IMR-90 (cell line): ENCODE measurements at regions not wholly inside any gene's neighbourhood (a gene's known extent, or its start where the extent isn't known, plus 50 kb on each side); places are given as distances from the start of the nearest gene placed in this dataset.

Experiments
- ATAC-seq: fragments of 200-7000 bp; cut with Tn5 transposase; 2 replicates; pipeline ENCODE4 v1.9.1; 2020; ENCODE audit warnings: low read depth, mild to moderate bottlenecking, moderate library complexity
- BruUV-seq: library from RNA; stranded (reverse); fragments of 400-500 nt; replicated peaks from 2 replicates; lab custom pipeline; 2021; lab: Mats Ljungman, UMichigan
- CTCF ChIA-PET: fragments of 300-600 bp; formaldehyde crosslinking; extraction: SDS; loops from one replicate; lab custom pipeline; 2021; ENCODE audit warnings: antibody characterized with exemption; lab: Yijun Ruan, JAX
- POLR2A ChIA-PET: fragments of 300-600 bp; sonication (Branson Sonifier 250); formaldehyde crosslinking; loops from one replicate; lab custom pipeline; 2022; ENCODE audit warnings: antibody characterized with exemption; ENCODE audit not compliant: unreplicated experiment; lab: Charles Lee
- DNase-seq: peaks from one replicate; pipeline ENCODE4 v3.0.0; 2013
- H2AFZ ChIP-seq: replicated peaks from 2 replicates; pipeline ENCODE3; 2013; ENCODE audit warnings: low read length, mild to moderate bottlenecking; ENCODE audit not compliant: poor library complexity
- H2AK5ac ChIP-seq: 2 replicates; pipeline ENCODE4 v1.6.1; 2013; ENCODE audit warnings: low read depth, low read length, inconsistent platforms
- H2AK9ac ChIP-seq: replicated peaks from 2 replicates; pipeline ENCODE3; 2013; ENCODE audit warnings: mild to moderate bottlenecking, low read depth, low read length, moderate library complexity; ENCODE audit not compliant: poor library complexity
- H2BK120ac ChIP-seq: 2 replicates; pipeline ENCODE4 v1.6.1; 2013; ENCODE audit warnings: low read depth, low read length, inconsistent platforms
- H2BK15ac ChIP-seq: 3 replicates; pipeline ENCODE4 v1.6.1; 2013; ENCODE audit warnings: low read depth, low read length, inconsistent platforms
- H2BK20ac ChIP-seq: 2 replicates; pipeline ENCODE4 v1.6.1; 2013; ENCODE audit warnings: low read depth, mild to moderate bottlenecking, inconsistent platforms, low read length, moderate library complexity
- H2BK5ac ChIP-seq: 2 replicates; pipeline ENCODE4 v1.6.1; 2013; ENCODE audit warnings: mild to moderate bottlenecking, low read depth, low read length, inconsistent platforms; ENCODE audit not compliant: poor library complexity, severe bottlenecking
- H3K14ac ChIP-seq: replicated peaks from 2 replicates; pipeline ENCODE4 v1.6.1; 2013; ENCODE audit warnings: low read depth, low read length, inconsistent platforms
- H3K18ac ChIP-seq: 2 replicates; pipeline ENCODE4 v1.6.1; 2013; ENCODE audit warnings: low read depth, low read length, control low read depth
- H3K23ac ChIP-seq: 2 replicates; pipeline ENCODE4 v1.6.1; 2013; ENCODE audit warnings: low read depth, low read length, inconsistent platforms
- H3K27ac ChIP-seq: 2 replicates; pipeline ENCODE4 v1.5.1; 2013; ENCODE audit warnings: mild to moderate bottlenecking, control low read depth, low read length; ENCODE audit not compliant: insufficient read depth
- H3K27me3 ChIP-seq: 2 replicates; pipeline ENCODE4 v1.6.1; 2013; ENCODE audit warnings: low read length; ENCODE audit not compliant: control insufficient read depth, insufficient read depth
- H3K36me3 ChIP-seq: 2 replicates; pipeline ENCODE4 v1.6.1; 2013; ENCODE audit warnings: low read length, mixed read lengths; ENCODE audit not compliant: control insufficient read depth, insufficient read depth
- H3K4ac ChIP-seq: 2 replicates; pipeline ENCODE4 v1.6.1; 2013; ENCODE audit warnings: low read depth, low read length, inconsistent platforms
- H3K4me1 ChIP-seq: 2 replicates; pipeline ENCODE4 v1.6.1; 2013; ENCODE audit warnings: low read length, mixed read lengths; ENCODE audit not compliant: control insufficient read depth, insufficient read depth
- H3K4me2 ChIP-seq: 2 replicates; pipeline ENCODE4 v1.6.1; 2013; ENCODE audit warnings: low read depth, mild to moderate bottlenecking, control low read depth, low read length, moderate library complexity
- H3K4me3 ChIP-seq: 2 replicates; pipeline ENCODE4 v1.5.1; 2013; ENCODE audit warnings: low read depth, mild to moderate bottlenecking, control low read depth, low read length, moderate library complexity; ENCODE audit not compliant: insufficient read depth
- H3K56ac ChIP-seq: 2 replicates; pipeline ENCODE4 v1.6.1; 2013; ENCODE audit warnings: low read length, inconsistent platforms; ENCODE audit not compliant: insufficient read depth; ENCODE audit errors: extremely low read depth
- H3K79me1 ChIP-seq, 2 experiments: 2 replicates each; pipeline ENCODE4 v1.6.1; 2013; ENCODE audit warnings: low read length in 2 of 2, inconsistent platforms in 1 of 2, low read depth in 1 of 2
- H3K9ac ChIP-seq: 2 replicates; pipeline ENCODE4 v1.6.1; 2013; ENCODE audit warnings: low read depth, low read length, control low read depth
- H3K9me1 ChIP-seq: 2 replicates; pipeline ENCODE4 v1.6.1; 2013; ENCODE audit warnings: low read length, inconsistent platforms; ENCODE audit not compliant: insufficient read depth
- H3K9me3 ChIP-seq: 2 replicates; pipeline ENCODE4 v1.6.1; 2013; ENCODE audit warnings: low read length; ENCODE audit not compliant: control insufficient read depth, insufficient read depth
- H4K20me1 ChIP-seq: 2 replicates; pipeline ENCODE4 v1.6.1; 2013; ENCODE audit warnings: low read length, inconsistent platforms; ENCODE audit not compliant: insufficient read depth
- H4K5ac ChIP-seq: 2 replicates; pipeline ENCODE4 v1.6.1; 2013; ENCODE audit warnings: mild to moderate bottlenecking, low read depth, low read length, control low read depth
- H4K8ac ChIP-seq, 2 experiments: 2 replicates each; pipeline ENCODE4 v1.6.1; 2013; ENCODE audit warnings: low read depth in 2 of 2, low read length in 2 of 2, control low read depth in 1 of 2, inconsistent platforms in 1 of 2
- H4K91ac ChIP-seq: 2 replicates; pipeline ENCODE4 v1.6.1; 2013; ENCODE audit warnings: low read depth, low read length, inconsistent platforms; ENCODE audit not compliant: insufficient read depth
- CEBPB ChIP-seq: IDR thresholded peaks from 2 replicates; pipeline ENCODE4 v1.6.1; 2012; ENCODE audit warnings: low read depth, low read length, improper control_type of control experiment
- FOS ChIP-seq: fragments of 150-350 bp; IDR thresholded peaks from 2 replicates; pipeline ENCODE4 v1.6.1; 2016; ENCODE audit warnings: low read depth, low read length
- MAFK ChIP-seq: IDR thresholded peaks from 2 replicates; pipeline ENCODE4 v1.6.1; 2012; ENCODE audit warnings: low read depth, low read length, improper control_type of control experiment
- MAZ ChIP-seq: IDR thresholded peaks from 2 replicates; pipeline ENCODE4 v1.6.1; 2012; ENCODE audit warnings: low read depth, mild to moderate bottlenecking, low read length, improper control_type of control experiment, moderate library complexity, borderline replicate concordance
- MXI1 ChIP-seq: IDR thresholded peaks from 2 replicates; pipeline ENCODE4 v1.6.1; 2012; ENCODE audit warnings: low read depth, mild to moderate bottlenecking, low read length, moderate library complexity, borderline replicate concordance
- RFX5 ChIP-seq: IDR thresholded peaks from 2 replicates; pipeline ENCODE4 v1.8.0; 2012; ENCODE audit warnings: low read depth, mild to moderate bottlenecking, low read length, moderate library complexity
- SMC3 ChIP-seq: fragments of 150-350 bp; IDR thresholded peaks from 2 replicates; pipeline ENCODE4 v1.6.1; 2016; ENCODE audit warnings: low read depth, mild to moderate bottlenecking, antibody characterized with exemption, low read length, moderate library complexity
- WGBS, 2 experiments: methylation state at CpG; one replicate each; pipeline versions ENCODE4 v1.1.5 to v1.1.7; 2013; ENCODE audit warnings: missing lambda C conversion rate in 2 of 2; ENCODE audit not compliant: insufficient read length in 1 of 2; ENCODE audit errors: extremely low coverage in 2 of 2; 5-methylcytosine and 5-hydroxymethylcytosine counted together
- dilution Hi-C: fragments of 300-500 bp; cut with HindIII; formaldehyde crosslinking; loops from one replicate; pipeline ENCODE4 v1.14.3; 2018; ENCODE audit warnings: low sequenced_read_pairs; ENCODE audit not compliant: unreplicated experiment
- in situ Hi-C: fragments of 300-500 bp; cut with MboI; formaldehyde crosslinking; loops from 3 replicates; pipeline ENCODE4 v1.14.3; 2019; ENCODE audit warnings: low sequenced_read_pairs, inconsistent platforms, mixed read lengths
- intact Hi-C: fragments of 100-400 bp; cut with micrococcal nuclease; formaldehyde crosslinking; loops from 2 replicates; pipeline ENCODE4 v1.10.0; 2022

DNA sequence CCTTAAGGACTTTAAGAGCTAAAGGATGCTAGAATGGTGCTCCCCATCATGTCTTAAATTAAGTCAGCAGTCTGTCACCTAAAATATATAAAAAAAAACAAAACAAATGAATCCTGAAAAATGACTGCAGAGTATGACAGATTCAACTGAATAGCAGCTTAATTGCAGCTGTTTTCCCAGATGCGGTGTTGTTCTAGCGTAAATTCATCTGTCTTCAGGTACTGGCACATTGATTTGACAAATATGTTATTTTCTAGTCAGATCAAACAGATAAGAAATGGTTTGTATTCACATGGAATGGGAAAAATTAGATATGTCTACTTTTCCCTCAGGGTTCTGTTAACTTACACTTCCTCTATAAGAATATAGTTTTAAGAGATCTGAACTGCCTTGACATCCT is 211.7 kb downstream of the NAF1 start:
- no peaks in the 10 kb centered on the region for H3K79me1 ChIP-seq
- H4K20me1 ChIP-seq = no peaks in the 10 kb centered on the region
- dilution Hi-C loops (no loop called here), in situ Hi-C loops (no loop called here), intact Hi-C loops (no loop called here)
- peaks cover 13% of the 10 kb centered on the region; the same call in 1 of the 2 replicates for H3K9me3 ChIP-seq
- H3K9ac ChIP-seq = no peak overlapping the region
- H3K27me3 ChIP-seq = no peaks in the 10 kb centered on the region
- ChIA-PET CTCF (no interaction called here), POLR2A (no interaction called here)
- H4K91ac ChIP-seq = no peak overlapping the region
- WGBS, 2 experiments = no CpG with 5 or more reads among the region's 2 CpGs
- no peak overlapping the region for H2BK5ac ChIP-seq
- no peak overlapping the region for H2BK120ac ChIP-seq
- H3K4me2 ChIP-seq = no peak overlapping the region
- no peak overlapping the region for H3K23ac ChIP-seq
- DNase-seq (no peak), ATAC-seq (no peak)
- no peak overlapping the region for H3K14ac ChIP-seq
- H4K5ac ChIP-seq = no peak overlapping the region
- H3K9me1 ChIP-seq = no peaks in the 10 kb centered on the region
- H3K56ac ChIP-seq = no peak overlapping the region
- H2BK15ac ChIP-seq = no peak overlapping the region
- BruUV-seq = no TSS peak
- H3K27ac ChIP-seq = no peak overlapping the region
- H2AK9ac ChIP-seq = no peak overlapping the region
- H2AFZ ChIP-seq = no peak overlapping the region
- no peaks in the 10 kb centered on the region for H3K4me1 ChIP-seq
- no peak overlapping the region for H3K18ac ChIP-seq
- H4K8ac ChIP-seq = no peak overlapping the region
- H3K4ac ChIP-seq = no peak overlapping the region
- H2AK5ac ChIP-seq = no peak overlapping the region
- no peaks in the 10 kb centered on the region for H3K36me3 ChIP-seq
- TF ChIP-seq SMC3 (no peak), FOS (no peak), MAFK (no peak), CEBPB (no peak), MAZ (no peak), MXI1 (no peak), RFX5 (no peak)
- H2BK20ac ChIP-seq = no peak overlapping the region
- no peak overlapping the region for H3K4me3 ChIP-seq
